Adipocyte (in vitro differentiated cells): ENCODE measurements at regions not wholly inside any gene's neighbourhood (a gene's known extent, or its start where the extent isn't known, plus 50 kb on each side); places are given as distances from the start of the nearest gene placed in this dataset.
"Not testable (repeated sequence)": the region's sequence is repeated elsewhere in the genome, so short reads cannot be mapped to it uniquely, and the experiment has no call there.

ENCODE experiments used
- DNase-seq: peaks from one replicate; pipeline ENCODE4 v3.0.0-alpha.2; 2015; ENCODE audit warnings: low read depth
- H3K27me3 ChIP-seq: replicated peaks from 2 replicates; pipeline ENCODE4 v1.7.0; 2013; ENCODE audit warnings: mild to moderate bottlenecking, low read length, moderate library complexity; ENCODE audit not compliant: control insufficient read depth, insufficient read depth
- H3K36me3 ChIP-seq: 2 replicates; pipeline ENCODE4 v1.7.0; 2013; ENCODE audit warnings: low read length, mild to moderate bottlenecking, moderate library complexity; ENCODE audit not compliant: control insufficient read depth, insufficient read depth, severe bottlenecking
- H3K4me1 ChIP-seq: 2 replicates; pipeline ENCODE4 v1.7.0; 2013; ENCODE audit warnings: mild to moderate bottlenecking, low read length, moderate library complexity; ENCODE audit not compliant: control insufficient read depth, insufficient read depth
- H3K4me3 ChIP-seq: 2 replicates; pipeline ENCODE4 v1.7.0; 2013; ENCODE audit warnings: mild to moderate bottlenecking, low read length, moderate library complexity
- H3K9ac ChIP-seq: 2 replicates; pipeline ENCODE4 v1.7.0; 2013; ENCODE audit warnings: mild to moderate bottlenecking, low read length, moderate library complexity
- H3K9me3 ChIP-seq: 2 replicates; pipeline ENCODE4 v1.7.0; 2013; ENCODE audit warnings: mild to moderate bottlenecking, low read length, moderate library complexity; ENCODE audit not compliant: control insufficient read depth

DNA sequence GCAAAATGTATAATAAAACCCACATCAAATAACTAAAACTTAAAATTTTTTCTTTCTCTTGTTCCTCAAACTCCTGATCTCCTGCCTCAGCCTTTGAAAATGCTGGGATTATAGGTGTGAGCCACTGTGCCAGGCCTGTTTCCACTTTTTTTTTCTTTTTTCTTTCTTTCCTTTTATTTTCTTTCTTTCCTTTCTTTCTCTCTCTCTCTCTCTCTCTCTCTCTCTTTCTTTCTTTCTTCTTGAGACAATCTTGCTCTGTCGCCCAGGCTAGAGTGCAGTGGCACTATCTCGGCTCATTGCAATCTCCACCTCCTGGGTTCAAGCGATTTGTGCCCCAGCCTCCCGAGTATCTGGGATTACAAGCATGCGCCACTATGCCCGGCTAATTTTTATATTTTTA, 164.6 kb downstream of the OR2B2 start:
- no peak overlapping the region for H3K4me3 ChIP-seq
- H3K9ac ChIP-seq = no peak overlapping the region
- no peak for DNase-seq
- no peaks in the 10 kb centered on the region for H3K36me3 ChIP-seq
- H3K9me3 ChIP-seq = no peaks in the 10 kb centered on the region
- no peaks in the 10 kb centered on the region for H3K4me1 ChIP-seq
- H3K27me3 ChIP-seq = peaks cover 22% of the 10 kb centered on the region

DNA sequence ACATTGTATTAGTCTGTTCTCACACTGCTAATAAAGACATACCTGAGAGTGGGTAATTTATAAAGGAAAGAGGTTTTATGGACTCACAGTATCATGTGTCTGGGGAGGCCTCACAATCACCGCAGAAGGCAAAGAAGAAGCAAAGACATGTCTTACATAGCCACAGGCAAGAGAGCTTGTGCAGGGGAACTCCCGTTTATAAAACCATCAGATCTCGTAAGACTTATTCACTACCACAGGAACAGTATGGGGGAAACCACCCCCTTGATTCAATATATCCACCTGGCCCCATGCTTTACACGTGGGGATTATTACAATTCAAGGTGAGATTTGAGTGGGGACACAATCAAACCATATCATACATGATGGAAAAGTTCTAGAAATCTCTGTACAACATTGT, 165.3 kb downstream of the OR2B2 start:
- H3K36me3 ChIP-seq, H3K9ac ChIP-seq, H3K4me1 ChIP-seq, H3K4me3 ChIP-seq, DNase-seq, H3K9me3 ChIP-seq: not testable (repeated sequence)
- peaks cover 24% of the 10 kb centered on the region for H3K27me3 ChIP-seq

DNA sequence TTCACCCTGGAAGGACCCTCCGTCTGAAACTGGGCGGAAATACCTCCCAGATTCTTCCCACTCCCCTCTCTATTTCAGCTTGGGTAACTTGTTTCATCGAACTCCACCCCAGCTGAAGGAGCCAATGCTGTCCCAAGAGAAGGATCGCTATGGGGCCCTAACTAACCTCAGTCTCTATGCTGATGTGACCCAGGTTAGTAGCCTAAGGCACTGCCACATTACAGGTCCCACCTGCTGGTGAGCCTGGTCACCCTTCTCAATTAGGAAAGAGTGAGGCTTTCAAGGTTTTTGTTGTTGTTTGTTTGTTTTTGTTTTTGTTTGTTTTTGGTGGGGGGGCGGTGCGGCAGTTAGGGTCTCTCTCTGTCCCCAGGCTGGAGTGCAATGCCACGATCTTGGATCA, 168.4 kb downstream of the OR2B2 start:
- H3K9me3 ChIP-seq = no peaks in the 10 kb centered on the region
- H3K4me3 ChIP-seq = no peak overlapping the region
- H3K27me3 ChIP-seq = peaks cover 24% of the 10 kb centered on the region
- DNase-seq = no peak
- H3K4me1 ChIP-seq = no peaks in the 10 kb centered on the region
- H3K9ac ChIP-seq = no peak overlapping the region
- no peaks in the 10 kb centered on the region for H3K36me3 ChIP-seq

DNA sequence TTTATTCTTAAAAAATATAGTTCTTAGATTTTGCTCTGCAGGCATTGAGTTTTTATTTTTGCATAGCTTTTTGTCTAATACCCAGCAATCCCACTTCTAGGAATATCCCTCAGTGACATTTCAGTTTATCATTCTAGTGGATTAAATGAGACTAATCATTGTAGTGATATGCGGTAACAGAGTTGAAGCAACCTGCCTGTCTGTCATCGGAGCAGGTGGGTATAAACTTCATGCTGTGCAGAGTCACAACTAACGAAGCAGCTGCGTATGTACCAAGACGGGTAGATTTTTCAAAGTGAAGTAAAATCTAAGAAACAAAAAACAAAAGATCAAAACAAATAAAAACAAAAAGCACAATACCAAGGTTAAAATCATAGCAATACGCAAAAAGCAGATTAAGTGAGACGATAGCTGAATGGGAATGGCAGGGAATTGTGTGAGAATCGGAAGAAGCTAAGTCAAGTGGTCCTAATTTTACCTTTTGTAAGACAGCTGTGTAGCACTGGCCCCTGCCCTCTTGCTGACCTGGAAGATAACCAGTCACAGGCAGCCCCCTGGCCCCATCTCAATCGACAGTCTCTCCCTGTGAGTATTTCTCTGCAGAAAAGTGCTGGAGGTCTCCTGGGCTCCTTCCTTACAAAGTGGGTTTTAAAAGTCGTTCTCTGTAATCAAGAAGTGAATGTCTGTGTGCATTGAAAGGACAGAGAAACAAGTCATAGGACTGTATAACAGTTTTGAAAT, 169.2 kb downstream of the OR2B2 start:
- Histone ChIP-seq H3K9ac (no peak overlapping the region), H3K4me1 (no peaks in the 10 kb centered on the region), H3K4me3 (no peak overlapping the region), H3K9me3 (no peaks in the 10 kb centered on the region), H3K36me3 (no peaks in the 10 kb centered on the region), H3K27me3 (peaks cover 24% of the 10 kb centered on the region)
- no peak for DNase-seq

DNA sequence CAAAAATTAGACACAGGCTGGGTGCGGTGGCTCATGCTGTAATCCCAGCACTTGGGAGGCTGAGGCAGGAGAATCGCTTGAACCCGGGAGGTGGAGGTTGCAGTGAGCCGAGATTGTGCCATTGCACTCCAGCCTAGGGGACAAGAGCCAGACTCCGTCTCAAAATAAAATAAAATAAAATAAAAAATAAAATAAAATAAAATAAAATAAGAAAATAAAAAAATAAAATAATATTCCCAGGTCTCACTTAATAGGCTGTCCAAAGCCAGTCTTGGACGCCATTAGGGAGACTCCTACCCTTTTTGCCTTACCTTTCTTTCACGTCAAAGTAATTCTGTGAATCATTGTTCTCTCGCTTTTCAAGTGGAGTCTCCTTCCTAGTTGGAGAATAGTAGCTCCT, 172.3 kb downstream of the OR2B2 start:
- not testable (repeated sequence) for H3K4me1 ChIP-seq, DNase-seq, H3K4me3 ChIP-seq, H3K9ac ChIP-seq, H3K36me3 ChIP-seq, H3K9me3 ChIP-seq
- H3K27me3 ChIP-seq = peaks cover 19% of the 10 kb centered on the region

DNA sequence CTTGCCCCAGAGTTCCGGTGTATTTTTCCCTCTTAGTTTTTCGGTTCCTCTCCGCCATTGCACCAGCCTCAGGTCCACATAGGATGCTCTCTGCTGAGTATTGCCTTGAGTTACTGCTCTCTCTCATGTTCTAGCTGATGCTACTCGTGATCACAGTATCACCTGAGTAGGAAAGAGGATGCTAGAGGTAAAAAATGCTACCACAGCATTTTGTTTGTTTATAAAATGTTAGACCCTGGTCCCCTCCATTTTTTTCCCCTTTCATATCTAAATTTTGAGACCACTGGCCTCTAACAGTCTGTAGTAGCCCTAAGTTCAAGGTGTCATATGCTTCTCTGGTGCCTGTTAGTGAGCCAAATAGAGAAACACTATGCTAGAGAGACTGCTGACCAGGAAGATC, 175.5 kb downstream of the OR2B2 start:
- no peaks in the 10 kb centered on the region for H3K9me3 ChIP-seq
- H3K36me3 ChIP-seq = no peaks in the 10 kb centered on the region
- H3K9ac ChIP-seq = no peak overlapping the region
- H3K27me3 ChIP-seq = no peaks in the 10 kb centered on the region
- DNase-seq = no peak
- no peak overlapping the region for H3K4me3 ChIP-seq
- no peaks in the 10 kb centered on the region for H3K4me1 ChIP-seq

DNA sequence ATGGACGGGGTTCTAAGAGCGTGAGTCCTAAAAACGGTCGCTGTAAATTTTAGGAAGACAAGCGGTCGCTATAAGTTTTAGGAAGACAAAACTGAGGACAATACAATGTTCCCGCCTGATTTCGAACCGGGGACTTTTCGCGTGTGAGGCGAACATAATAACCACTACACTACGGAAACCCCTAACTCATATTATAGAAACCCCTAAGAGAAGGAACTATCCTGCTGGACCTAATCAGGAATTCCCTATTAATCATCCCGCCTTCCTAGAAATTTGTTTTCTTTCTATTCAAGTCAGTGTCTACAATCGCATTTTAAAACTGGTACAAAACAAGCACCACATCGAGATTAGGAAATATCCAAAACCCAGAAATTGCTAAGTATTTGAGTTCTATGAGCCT, 183.8 kb downstream of the OR2B2 start:
- Histone ChIP-seq H3K9me3 (no peaks in the 10 kb centered on the region), H3K4me3 (no peak overlapping the region), H3K4me1 (no peaks in the 10 kb centered on the region), H3K27me3 (peaks cover 7% of the 10 kb centered on the region), H3K36me3 (no peaks in the 10 kb centered on the region), H3K9ac (no peak overlapping the region)
- DNase-seq = no peak

DNA sequence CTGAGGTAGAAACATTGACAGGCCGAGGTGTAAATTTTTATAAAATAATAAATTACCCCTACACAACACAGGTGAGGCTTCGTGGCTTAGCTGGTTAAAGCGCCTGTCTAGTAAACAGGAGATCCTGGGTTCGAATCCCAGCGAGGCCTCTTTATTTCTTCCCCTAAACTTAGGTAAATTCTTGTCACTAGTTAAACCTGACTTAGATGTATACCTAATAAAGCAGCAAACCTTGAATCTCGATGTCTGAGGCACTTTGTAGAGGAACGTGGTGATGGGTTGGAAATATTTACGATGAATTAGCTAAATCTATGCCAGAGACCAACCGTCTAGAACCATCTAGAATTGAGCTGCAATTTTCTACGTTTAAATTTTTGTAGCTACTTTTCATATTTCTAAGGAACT, 185.6 kb downstream of the OR2B2 start:
- H3K27me3 ChIP-seq = peaks cover 15% of the 10 kb centered on the region
- H3K9me3 ChIP-seq = no peaks in the 10 kb centered on the region
- no peaks in the 10 kb centered on the region for H3K36me3 ChIP-seq
- no peaks in the 10 kb centered on the region for H3K4me1 ChIP-seq
- H3K4me3 ChIP-seq = no peak overlapping the region
- DNase-seq = peak; percentile 2
- no peak overlapping the region for H3K9ac ChIP-seq

DNA sequence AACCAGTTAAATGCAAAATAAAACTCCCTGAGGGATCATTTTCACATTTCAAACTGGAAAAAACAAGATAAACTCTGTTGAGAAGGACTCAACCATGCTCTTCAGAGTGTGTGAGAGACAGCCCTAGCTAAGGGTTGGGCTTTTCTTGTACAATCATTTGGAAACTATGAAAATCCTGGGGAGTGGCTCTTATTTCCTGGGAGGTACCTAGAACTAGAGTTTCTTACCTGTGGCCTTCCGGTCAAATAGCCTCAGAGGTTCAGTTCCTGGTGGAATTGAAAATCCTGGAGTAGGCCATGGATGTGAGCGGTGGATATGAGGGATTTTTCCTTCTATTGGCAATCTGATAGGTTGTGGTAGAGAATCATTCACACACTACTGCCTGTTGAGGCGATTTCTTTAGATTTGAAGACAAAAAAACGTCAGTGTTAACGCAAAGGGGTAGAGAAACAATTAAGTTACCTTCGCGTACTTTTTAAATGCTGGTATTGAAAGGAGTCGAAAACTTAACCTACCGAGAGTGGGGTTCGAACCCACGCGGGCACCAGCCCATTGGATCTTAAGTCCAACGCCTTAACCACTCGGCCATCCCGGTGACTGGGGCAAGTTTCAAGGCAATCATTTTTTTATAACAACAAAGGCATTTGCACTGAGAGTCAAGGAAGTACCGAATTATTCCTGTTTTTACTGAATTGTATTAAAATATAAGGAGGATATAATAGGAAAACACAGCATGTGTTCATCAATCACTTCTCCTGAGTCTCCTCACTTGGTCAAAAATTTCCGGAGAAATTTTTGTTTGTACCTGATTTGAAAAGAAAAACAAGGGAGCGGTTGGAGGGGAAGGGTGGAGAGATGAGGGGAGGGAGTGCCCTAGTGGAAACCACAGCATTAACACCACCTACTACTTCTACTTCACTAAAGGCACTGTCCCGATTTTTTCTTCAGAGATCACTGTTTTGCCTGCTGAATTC, 191.3 kb downstream of the OR2B2 start:
- Histone ChIP-seq H3K27me3 (peaks cover 11% of the 10 kb centered on the region), H3K9me3 (no peaks in the 10 kb centered on the region), H3K9ac (no peak overlapping the region), H3K4me1 (no peaks in the 10 kb centered on the region), H3K4me3 (no peak overlapping the region), H3K36me3 (no peaks in the 10 kb centered on the region)
- peak; percentile 59 for DNase-seq

DNA sequence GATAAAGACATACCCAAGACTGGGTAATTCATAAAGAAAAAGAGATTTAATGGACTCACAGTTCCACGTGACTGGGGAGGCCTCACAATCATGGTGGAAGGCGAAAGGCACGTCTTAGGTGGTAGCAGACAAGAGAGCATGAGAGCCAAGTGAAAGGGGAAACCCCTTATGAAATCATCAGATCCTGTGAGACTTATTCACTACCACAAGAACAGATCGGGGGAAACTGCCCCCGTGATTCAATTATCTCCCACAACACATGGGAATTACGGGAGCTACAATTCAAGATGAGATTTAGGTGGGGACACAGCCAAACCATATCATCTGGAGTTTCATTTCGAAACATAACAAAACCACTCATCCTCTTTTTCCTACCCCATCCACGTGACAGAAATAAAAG, 193.2 kb downstream of the OR2B2 start:
- H3K4me3 ChIP-seq, DNase-seq, H3K36me3 ChIP-seq, H3K9me3 ChIP-seq, H3K9ac ChIP-seq, H3K4me1 ChIP-seq: not testable (repeated sequence)
- H3K27me3 ChIP-seq = peaks cover 11% of the 10 kb centered on the region

DNA sequence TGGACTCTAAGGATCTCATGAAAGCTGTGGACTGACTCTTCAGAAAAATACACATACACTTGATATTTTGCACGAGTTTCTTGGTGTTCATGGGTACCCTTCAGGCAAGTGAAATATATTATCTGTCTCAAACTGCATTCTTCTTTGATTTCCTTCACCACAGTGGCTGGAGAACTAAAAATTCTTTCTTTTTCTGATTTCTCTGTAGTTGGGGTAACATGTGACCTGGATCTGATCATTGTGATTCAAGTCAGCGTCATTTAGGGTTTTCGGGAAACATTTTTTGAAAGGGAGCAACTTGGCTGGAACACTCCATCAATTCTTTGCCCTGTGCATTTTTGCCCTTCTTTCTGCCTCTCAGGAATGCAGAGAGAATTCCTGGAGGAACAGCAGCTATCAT, 205.8 kb downstream of the OR2B2 start:
- no peak overlapping the region for H3K9ac ChIP-seq
- H3K4me1 ChIP-seq = no peaks in the 10 kb centered on the region
- H3K36me3 ChIP-seq = no peaks in the 10 kb centered on the region
- DNase-seq = no peak
- H3K4me3 ChIP-seq = no peak overlapping the region
- no peaks in the 10 kb centered on the region for H3K9me3 ChIP-seq
- H3K27me3 ChIP-seq = no peaks in the 10 kb centered on the region
